Mucosa of descending colon (tissue), 3 donors: ENCODE measurements at regions not wholly inside any gene's neighbourhood (a gene's known extent, or its start where the extent isn't known, plus 50 kb on each side); places are given as distances from the start of the nearest gene placed in this dataset.
A peak's percentile ranks its signal among the peaks of the same experiment; 100 is the strongest.

Source experiments
- ATAC-seq: fragments of 200-7000 bp; cut with Tn5 transposase; one replicate; pipeline ENCODE4 v1.9.1; 2020; ENCODE audit warnings: mild to moderate bottlenecking, moderate library complexity
- DNase-seq, 3 donors: peaks; one replicate each; pipeline ENCODE4 v3.0.0-alpha.2; 2020
- H3K36me3 ChIP-seq: fragments of 200-600 bp; one replicate; pipeline ENCODE4 v1.8.0; 2021; ENCODE audit warnings: low read depth, mild to moderate bottlenecking
- H3K4me1 ChIP-seq: fragments of 200-600 bp; one replicate; pipeline ENCODE4 v1.8.0; 2021; ENCODE audit warnings: low read depth, mild to moderate bottlenecking
- H3K4me3 ChIP-seq: fragments of 200-600 bp; one replicate; pipeline ENCODE4 v1.8.0; 2021; ENCODE audit warnings: mild to moderate bottlenecking
- H3K9me3 ChIP-seq: fragments of 200-600 bp; one replicate; pipeline ENCODE4 v1.8.0; 2021; ENCODE audit warnings: mild to moderate bottlenecking
- CTCF ChIP-seq: fragments of 200-600 bp; IDR thresholded peaks from one replicate; pipeline ENCODE4 v1.8.0; 2022; ENCODE audit warnings: antibody characterized with exemption, mild to moderate bottlenecking
- intact Hi-C, 2 donors: fragments of 100-400 bp; cut with DNase I in 1 of 2; cut with micrococcal nuclease in 1 of 2; formaldehyde crosslinking; loops; one replicate each; pipeline versions ENCODE4 v1.11.0 to v1.11.1; 2022; cut with DNase I, micrococcal nuclease
- donor health status: DM: no; HTN: no; CAD: no; lungs with moderate emphysema.
- donor health status: DM: no; HTN: no; CAD: no.
- donor health status: DM: no; HTN: yes; CAD: no.

GRCh38 chr2:204451766-204452165 is 93.5 kb upstream of the PARD3B start:
- intact Hi-C loops: no loop called here
- Histone ChIP-seq H3K4me1 (peaks cover 9% of the 10 kb centered on the region), H3K4me3 (no peak overlapping the region), H3K36me3 (no peaks in the 10 kb centered on the region), H3K9me3 (no peaks in the 10 kb centered on the region)
- TF ChIP-seq CTCF: no peak
- DNase-seq (no peak), ATAC-seq (no peak)

- peak; percentile 90 for ATAC-seq
- Histone ChIP-seq H3K4me1 (peaks cover 9% of the 10 kb centered on the region), H3K4me3 (no peak overlapping the region), H3K36me3 (no peaks in the 10 kb centered on the region), H3K9me3 (no peaks in the 10 kb centered on the region)
- intact Hi-C loops: no loop called here
- peak in 1 of 3 donors; percentile 47 for DNase-seq
- no peak for TF ChIP-seq CTCF
These were observed 92.7 kb upstream of the PARD3B start for GRCh38 chr2:204452464-204453023.

- no peak for TF ChIP-seq CTCF
- intact Hi-C loops: no loop called here
- DNase-seq (peak; percentile 38 to 57 (median 53)), ATAC-seq (peak; percentile 70)
- no peaks in the 10 kb centered on the region for H3K9me3 ChIP-seq
- H3K4me1 ChIP-seq: peaks cover 9% of the 10 kb centered on the region
- no peak overlapping the region for H3K4me3 ChIP-seq
- no peaks in the 10 kb centered on the region for H3K36me3 ChIP-seq
These were observed 91.5 kb upstream of the PARD3B start for GRCh38 chr2:204453730-204454167.

- no peak for DNase-seq
These were observed 90.4 kb upstream of the PARD3B start for GRCh38 chr2:204454672-204455380.

GRCh38 chr2:204468746-204469429 is 76.4 kb upstream of the PARD3B start:
- TF ChIP-seq CTCF: no peak
- intact Hi-C loops: no loop called here
- Histone ChIP-seq H3K9me3 (no peaks in the 10 kb centered on the region), H3K4me3 (no peak overlapping the region), H3K4me1 (no peaks in the 10 kb centered on the region), H3K36me3 (no peaks in the 10 kb centered on the region)
- DNase-seq: no peak
- ATAC-seq: no peak

More at GRCh38 chr2:204454672-204455380, 90.4 kb upstream of the PARD3B start:
- Histone ChIP-seq H3K9me3 (no peaks in the 10 kb centered on the region), H3K4me3 (no peak overlapping the region), H3K36me3 (no peaks in the 10 kb centered on the region), H3K4me1 (peaks cover 9% of the 10 kb centered on the region)
- TF ChIP-seq CTCF: no peak
- intact Hi-C loops: no loop called here
- no peak for ATAC-seq
